DND-41 (cell line): ENCODE measurements at regions not wholly inside any gene's neighbourhood (a gene's known extent, or its start where the extent isn't known, plus 50 kb on each side); places are given as distances from the start of the nearest gene placed in this dataset.

Experiments
- EZH2 ChIP-seq: IDR thresholded peaks from 3 replicates; pipeline ENCODE4 v1.6.1; 2012; ENCODE audit warnings: borderline replicate concordance, low read depth, mild to moderate bottlenecking, moderate library complexity, low read length, inconsistent platforms; ENCODE audit not compliant: severe bottlenecking
- TF ChIP-seq, protein P1 (sequence below): IDR thresholded peaks from 2 replicates; pipeline ENCODE4 v1.5.1; 2012; ENCODE audit warnings: borderline replicate concordance, low read length, moderate library complexity, mild to moderate bottlenecking; ENCODE audit not compliant: poor library complexity, severe bottlenecking; ENCODE audit errors: extremely low read depth

GRCh38 chr20:55116598-55116997, 641.2 kb downstream of the DOK5 start:
- TF ChIP-seq, protein P1, sequence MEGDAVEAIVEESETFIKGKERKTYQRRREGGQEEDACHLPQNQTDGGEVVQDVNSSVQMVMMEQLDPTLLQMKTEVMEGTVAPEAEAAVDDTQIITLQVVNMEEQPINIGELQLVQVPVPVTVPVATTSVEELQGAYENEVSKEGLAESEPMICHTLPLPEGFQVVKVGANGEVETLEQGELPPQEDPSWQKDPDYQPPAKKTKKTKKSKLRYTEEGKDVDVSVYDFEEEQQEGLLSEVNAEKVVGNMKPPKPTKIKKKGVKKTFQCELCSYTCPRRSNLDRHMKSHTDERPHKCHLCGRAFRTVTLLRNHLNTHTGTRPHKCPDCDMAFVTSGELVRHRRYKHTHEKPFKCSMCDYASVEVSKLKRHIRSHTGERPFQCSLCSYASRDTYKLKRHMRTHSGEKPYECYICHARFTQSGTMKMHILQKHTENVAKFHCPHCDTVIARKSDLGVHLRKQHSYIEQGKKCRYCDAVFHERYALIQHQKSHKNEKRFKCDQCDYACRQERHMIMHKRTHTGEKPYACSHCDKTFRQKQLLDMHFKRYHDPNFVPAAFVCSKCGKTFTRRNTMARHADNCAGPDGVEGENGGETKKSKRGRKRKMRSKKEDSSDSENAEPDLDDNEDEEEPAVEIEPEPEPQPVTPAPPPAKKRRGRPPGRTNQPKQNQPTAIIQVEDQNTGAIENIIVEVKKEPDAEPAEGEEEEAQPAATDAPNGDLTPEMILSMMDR, result no peak
- no peak for TF ChIP-seq EZH2
